ENCODE measurements at regions not wholly inside any gene's neighbourhood (a gene's known extent, or its start where the extent isn't known, plus 50 kb on each side); places are given as distances from the start of the nearest gene placed in this dataset.

DNA sequence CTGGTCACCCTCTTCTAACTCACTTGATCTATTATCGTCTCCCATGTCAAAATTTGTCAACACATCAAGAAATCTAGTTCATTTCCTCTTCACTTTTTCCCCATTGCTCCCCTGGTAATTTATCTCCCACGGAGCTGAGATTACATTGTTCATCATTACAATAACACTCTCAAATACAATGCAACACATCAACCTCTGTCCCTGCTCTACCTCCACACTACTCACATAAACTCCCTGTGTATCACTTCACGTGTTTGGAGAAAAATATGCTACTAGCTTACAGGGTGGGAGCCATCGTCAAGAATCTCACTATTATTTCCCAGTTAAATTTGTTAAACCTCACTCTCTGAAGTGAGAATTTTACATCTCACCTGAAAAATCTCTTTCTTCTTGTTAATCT lies 1006.4 kb downstream of the ARAP2 start:
- no peak for DNase-seq

DNA sequence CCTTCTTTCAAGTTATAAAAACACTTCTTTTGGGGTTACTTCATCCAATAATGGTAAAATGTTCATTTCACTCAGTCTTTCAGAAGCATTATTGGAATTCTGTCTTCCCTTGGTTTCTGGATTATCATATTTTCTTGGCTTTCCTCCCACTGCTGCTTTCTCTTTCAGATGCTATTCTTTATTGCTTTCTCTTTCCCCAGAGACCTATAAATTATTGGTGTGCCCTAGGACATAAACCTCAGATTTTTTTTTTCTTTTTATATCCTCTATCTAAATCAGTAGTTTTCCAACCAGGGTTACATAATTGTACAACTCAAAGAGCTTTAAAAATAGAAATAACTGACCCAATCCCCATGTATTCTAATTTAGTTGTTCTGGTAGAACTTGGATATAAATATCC lies 1005.5 kb downstream of the ARAP2 start:
- no peak for DNase-seq

DNA sequence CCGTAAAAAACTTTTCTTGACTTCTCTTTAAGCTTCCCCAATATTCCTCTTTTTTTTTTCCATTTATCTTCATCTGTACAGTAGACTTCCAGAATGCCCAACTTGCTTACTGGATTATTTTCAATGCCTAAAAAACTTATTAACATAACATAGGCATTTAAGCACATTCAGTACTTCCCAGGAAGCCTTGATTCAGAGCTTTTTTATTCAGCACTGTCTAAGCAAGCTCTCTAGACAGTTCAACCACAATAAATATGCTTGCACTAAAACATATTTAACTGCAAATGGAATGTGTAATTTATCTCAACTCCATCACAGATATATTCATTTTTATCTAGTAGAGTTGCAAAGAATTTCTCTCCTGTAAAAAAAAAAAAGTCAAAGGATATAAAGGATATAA lies 997.8 kb downstream of the ARAP2 start:
- no peak for DNase-seq

GRCh38 chr4:35247047-35247446 lies 997.3 kb downstream of the ARAP2 start:
- no peak for DNase-seq

DNA sequence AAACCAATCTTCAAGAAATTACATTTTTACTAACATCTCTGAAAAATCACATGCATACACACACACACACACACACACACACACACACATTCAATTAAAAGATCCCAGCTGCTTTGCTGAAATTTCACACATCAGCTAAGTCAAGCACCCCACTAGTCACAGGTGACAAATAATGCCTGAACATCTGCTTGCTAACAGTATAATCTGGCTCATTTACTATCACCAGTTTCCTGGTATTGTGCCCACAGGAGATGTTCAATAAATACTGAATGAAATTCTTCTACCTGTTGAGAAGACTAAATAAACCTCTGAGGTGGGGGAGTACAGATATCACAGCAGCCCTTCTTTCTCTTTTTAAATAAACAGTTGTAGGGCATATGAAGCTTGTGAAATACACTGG lies 994.0 kb downstream of the ARAP2 start:
- DNase-seq: no peak

DNA sequence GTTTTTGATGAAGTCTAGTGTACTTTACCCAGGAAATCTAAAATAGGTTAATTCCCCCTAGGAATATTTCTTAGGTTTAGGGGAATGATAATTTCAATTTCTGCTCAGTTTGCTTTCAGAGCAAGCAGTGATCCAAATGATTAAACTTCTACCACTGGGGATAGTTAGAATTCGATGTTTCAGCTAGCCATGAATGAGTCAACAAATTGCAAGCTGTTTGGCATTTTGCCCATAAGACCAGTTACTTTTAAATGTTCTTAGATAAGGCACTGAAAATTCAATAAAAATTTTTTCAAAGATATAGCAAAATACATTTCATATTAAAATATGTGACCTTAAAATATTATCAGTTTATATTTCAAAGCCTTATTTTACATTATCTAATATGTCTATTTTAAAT lies 993.6 kb downstream of the ARAP2 start:
- peak in 1 of 2 experiments; percentile 30 for DNase-seq

DNA sequence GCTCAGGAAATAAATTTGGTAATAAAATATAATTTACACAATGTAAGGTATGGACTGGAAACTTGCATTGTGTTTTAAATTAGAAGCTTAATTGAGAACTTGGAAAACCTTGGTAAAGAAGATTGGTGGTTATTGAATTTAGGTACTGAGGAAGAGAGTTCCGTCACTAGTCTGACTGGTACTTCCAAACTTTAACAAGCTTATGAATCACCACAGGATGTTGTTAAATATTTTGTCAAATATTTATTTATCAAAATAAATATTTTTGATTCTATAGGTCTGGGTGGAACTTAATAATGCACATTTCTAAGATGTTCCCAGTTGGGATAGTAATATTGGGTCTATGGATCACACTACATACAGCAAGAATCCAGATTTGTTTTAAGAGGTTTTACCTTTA lies 992.2 kb downstream of the ARAP2 start:
- no peak for DNase-seq

GRCh38 chr4:35252866-35253265 lies 991.4 kb downstream of the ARAP2 start:
- no peak for DNase-seq

- no peak for DNase-seq
Observed at GRCh38 chr4:35253331-35253730, 991.0 kb downstream of the ARAP2 start.

DNA sequence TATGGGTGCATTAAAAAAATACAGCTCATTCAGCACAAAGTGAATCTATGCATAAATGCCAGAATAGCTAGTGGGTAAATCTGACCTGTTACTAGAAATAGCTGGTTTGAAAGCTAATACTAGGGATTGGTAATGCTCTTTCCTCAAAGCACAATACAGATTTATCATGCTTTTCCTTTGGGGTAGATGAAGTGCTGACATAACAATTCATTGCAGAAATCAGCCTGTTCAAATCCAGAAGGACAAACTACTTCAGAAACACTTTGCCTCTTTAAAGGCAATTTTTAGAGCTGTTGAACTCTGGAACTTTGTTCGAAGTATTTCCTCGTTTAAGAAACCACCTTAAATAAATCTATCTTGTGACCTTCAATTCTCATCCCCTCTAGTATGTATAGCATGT lies 957.9 kb downstream of the ARAP2 start:
- DNase-seq: no peak

DNA sequence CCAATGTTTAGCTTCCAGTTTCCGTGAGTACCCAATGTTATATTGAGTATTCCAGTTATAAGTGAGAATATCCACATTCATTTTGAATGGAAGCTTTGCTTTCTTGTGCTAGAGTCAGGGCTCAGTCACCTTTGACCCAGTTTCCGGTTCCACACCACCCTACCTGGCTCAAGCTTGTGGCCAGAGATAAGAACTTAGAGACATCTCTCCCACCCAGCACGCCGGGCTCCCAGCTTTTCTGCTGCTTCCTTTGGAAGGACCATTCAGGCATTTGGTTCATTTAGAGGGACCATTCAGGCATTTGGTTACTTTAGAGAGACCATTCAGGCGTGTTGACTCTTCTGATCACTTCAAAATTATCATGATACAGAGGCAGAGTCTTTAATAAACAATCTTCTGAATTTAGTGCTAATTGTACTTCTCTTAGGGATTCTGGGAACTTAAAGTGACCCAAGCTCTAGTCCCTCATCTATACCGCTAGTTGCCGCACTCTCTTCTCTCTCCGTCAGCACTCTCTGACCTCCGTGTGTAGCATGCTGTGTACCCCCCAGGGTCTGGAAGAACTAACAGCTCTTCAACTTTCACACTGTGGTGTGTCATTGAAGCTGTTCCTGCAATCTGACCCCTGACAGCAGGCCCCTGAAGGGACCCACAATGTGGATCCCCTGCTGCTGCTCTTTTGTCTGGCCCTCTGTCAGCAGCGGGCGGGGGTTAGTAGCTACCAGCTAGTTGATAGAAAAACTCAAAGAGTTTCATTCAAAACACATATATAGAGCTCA lies 943.1 kb downstream of the ARAP2 start:
- DNase-seq: no peak

GRCh38 chr4:35315419-35315818 lies 928.9 kb downstream of the ARAP2 start:
- no peak for DNase-seq

DNA sequence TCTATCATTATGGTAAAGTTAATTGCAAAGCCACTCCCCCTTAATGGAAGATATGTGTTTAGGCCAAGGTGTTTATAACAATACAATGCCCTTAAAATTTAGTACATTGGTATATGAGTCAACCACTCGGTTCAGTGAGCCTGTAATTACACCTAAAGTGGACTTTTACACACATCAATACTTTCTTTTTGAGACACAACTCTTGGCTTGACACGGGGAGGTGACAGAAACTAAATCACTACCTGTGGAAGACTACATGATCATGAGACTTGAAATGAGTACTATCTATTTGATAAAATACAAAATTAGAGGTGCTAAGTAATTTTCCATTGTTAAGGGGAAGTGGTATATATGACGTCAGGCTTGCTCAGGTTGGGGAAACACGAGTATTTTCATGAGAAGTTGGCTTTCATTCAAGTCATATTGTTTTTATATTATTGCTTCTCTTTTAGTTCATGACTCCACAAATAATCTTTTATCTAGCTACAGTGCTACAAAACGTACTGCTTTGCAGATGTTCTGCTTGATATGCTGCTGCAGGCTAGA lies 918.3 kb downstream of the ARAP2 start:
- no peak for DNase-seq

DNA sequence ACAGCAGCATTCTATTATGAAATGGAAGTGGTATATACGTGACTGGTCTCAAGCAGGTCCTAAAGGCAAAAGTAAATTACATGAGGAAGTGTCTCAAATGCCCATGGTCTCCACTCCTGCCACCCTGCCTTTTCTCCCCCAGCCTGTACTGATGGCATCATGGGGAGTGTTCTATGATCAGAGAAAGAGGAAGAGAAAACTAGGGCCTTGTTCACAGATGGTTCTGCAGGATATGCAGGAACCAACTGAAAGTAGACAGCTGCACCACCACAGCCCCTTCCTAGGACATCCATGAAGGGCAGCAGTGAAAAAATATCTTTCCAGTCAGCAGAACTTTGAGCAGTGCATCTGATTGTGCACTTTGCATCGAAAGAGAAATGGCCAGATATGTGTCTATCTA lies 901.5 kb downstream of the ARAP2 start:
- DNase-seq: no peak

DNA sequence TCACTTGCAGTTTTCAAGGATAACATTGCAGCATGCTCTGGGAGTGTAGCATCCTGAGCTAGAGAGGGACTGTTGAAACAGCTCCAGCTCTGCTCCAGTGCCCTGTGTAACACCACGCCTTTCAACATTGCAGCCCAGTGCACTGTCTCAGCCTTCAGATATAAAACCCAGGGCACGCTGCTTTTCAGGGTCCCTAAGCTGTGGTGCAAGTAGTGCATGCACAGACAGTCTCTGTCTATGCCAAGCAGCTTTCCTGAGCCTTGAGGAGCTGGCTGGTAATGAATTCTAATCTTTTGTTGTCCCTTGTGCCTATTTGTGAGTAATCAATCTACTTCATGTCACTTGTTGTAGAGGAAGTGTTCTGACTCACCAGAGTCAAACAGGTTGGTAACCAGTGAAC lies 897.0 kb downstream of the ARAP2 start:
- no peak for DNase-seq

- DNase-seq: no peak
Observed at GRCh38 chr4:35358001-35358584, 886.2 kb downstream of the ARAP2 start.

DNA sequence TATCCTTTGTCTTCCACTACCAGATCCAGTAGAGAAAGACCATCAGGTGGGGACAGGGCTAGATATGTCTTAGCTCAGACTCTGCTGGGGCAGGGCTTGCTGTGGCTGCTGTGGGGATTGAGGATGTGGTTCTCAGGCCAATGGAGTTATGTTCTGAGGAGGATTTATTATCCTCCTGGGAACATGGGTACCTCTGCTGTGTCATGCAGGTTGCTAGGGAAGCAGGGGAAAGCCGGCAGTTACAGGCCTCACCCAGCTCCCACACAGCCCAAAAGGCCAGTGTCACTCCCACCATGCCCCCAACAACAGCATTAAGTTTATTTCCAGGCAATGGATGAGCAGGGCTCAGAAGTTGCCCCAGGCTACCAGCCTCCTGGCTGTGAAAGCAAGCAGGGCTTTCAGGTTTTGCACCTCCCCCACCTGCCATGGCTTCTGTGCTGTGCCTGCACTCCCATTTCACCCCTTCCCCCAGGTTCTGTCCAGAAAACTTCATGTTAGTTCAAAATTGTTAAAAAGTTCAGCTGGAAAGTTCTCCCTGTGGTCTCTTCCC lies 879.9 kb downstream of the ARAP2 start:
- no peak for DNase-seq

DNA sequence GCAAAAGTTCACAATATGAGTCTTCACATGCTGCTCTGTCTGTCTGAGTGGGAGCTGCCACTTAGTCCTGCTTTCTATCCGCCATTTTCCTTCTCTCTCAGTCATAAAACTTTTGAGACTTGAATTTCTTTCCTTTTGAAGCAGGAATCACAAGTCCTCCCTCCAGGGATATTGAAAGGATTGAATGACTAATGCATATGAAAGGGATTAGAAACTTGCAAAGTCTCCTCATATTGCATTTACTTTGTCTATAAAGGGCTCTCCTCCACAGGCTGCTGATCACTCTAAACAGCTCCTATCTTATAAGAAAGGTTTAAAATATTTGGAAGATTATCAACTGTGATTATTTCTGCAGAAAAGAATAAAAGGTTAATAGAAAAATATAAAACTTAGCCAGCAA lies 879.1 kb downstream of the ARAP2 start:
- DNase-seq: no peak

- DNase-seq: no peak
Observed at GRCh38 chr4:35399912-35400311, 844.4 kb downstream of the ARAP2 start.

DNA sequence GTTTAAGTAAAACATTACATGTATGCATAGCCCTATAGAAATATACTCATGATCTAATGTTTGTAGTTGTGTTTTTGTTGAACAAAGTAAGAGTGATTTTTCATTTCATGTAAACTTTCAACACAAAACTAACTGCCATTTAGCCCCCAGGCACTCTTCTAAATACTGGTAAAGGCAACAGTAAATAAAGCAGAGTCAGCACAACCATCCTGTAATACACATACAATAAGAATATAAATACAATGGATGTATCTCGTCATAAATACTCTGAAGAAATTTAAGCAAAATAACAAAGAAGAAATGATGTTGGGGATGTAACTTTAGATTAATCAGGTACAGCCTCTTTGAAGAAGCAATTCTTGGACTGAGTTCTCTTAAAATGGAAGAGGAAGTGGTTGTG lies 821.2 kb downstream of the ARAP2 start:
- DNase-seq: no peak

- no peak for DNase-seq
Observed at GRCh38 chr4:35447474-35447873, 796.8 kb downstream of the ARAP2 start.

GRCh38 chr4:35459045-35459444 lies 785.3 kb downstream of the ARAP2 start:
- no peak for DNase-seq

GRCh38 chr4:35461931-35462659 lies 782.2 kb downstream of the ARAP2 start:
- DNase-seq: peak in 1 of 2 experiments; percentile 4

All from NCI-H446 (cell line).